GM12878 (cell line): ENCODE measurements at regions not wholly inside any gene's neighbourhood (a gene's known extent, or its start where the extent isn't known, plus 50 kb on each side); places are given as distances from the start of the nearest gene placed in this dataset.

Source experiments
- ATAC-seq: fragments of 200-7000 bp; cut with Tn5 transposase; 3 replicates; pipeline ENCODE4 v1.9.1; 2020; ENCODE audit warnings: mild to moderate bottlenecking, moderate library complexity
- BruUV-seq: library from RNA; stranded (reverse); fragments of 400-500 nt; replicated peaks from 2 replicates; lab custom pipeline; 2021; lab: Mats Ljungman, UMichigan
- CTCF ChIA-PET: fragments of 300-600 bp; sonication (Branson Sonifier 250); formaldehyde crosslinking; extraction: SDS; loops from one replicate; lab custom pipeline; 2021; ENCODE audit warnings: inconsistent platforms; lab: Yijun Ruan, JAX
- POLR2A ChIA-PET: fragments of 350-600 bp; formaldehyde crosslinking; extraction: SDS; loops from one replicate; lab custom pipeline; 2021; ENCODE audit warnings: inconsistent platforms; lab: Charles Lee
- RAD21 ChIA-PET: fragments of 300-600 bp; sonication (Branson Sonifier 250); formaldehyde crosslinking; loops from one replicate; lab custom pipeline; 2023; ENCODE audit warnings: antibody characterized with exemption; ENCODE audit not compliant: unreplicated experiment; lab: Charles Lee
- SMC1A ChIA-PET: fragments of 300-600 bp; sonication (Branson Sonifier 250); formaldehyde crosslinking; loops from one replicate; lab custom pipeline; 2023; ENCODE audit not compliant: unreplicated experiment, uncharacterized antibody; lab: Charles Lee
- DNase-seq: peaks from one replicate; pipeline ENCODE4 v3.0.0-alpha.2; 2011; ENCODE audit warnings: low read depth, low spot score
- FAIRE-seq: peaks from 3 replicates; lab custom pipeline; 2011; peaks lifted over from hg19 to GRCh38; lab: Jason Lieb, UNC
- H2AFZ ChIP-seq: 2 replicates; pipeline ENCODE4 v1.6.0; 2011; ENCODE audit warnings: low read depth, low read length, control low read depth; ENCODE audit not compliant: control insufficient read depth
- H3K27ac ChIP-seq: 2 replicates; pipeline ENCODE4 v1.5.1; 2011; ENCODE audit warnings: control low read depth; ENCODE audit not compliant: control insufficient read depth, insufficient read depth
- H3K27me3 ChIP-seq, 2 experiments: replicated peaks in 1 of 2; 2 replicates each; pipeline versions ENCODE4 v1.6.0 to v1.6.1; 2011; ENCODE audit warnings: low read length in 1 of 2; ENCODE audit not compliant: control insufficient read depth in 2 of 2, insufficient read depth in 2 of 2
- H3K36me3 ChIP-seq, 2 experiments: 2 replicates each; pipeline ENCODE4 v1.5.1; 2011; ENCODE audit warnings: low read length in 1 of 2; ENCODE audit not compliant: control insufficient read depth in 2 of 2, insufficient read depth in 2 of 2
- H3K4me1 ChIP-seq: 2 replicates; pipeline ENCODE4 v1.6.1; 2011; ENCODE audit warnings: mild to moderate bottlenecking, low read length, moderate library complexity, mixed read lengths; ENCODE audit not compliant: control insufficient read depth, insufficient read depth
- H3K4me2 ChIP-seq: 2 replicates; pipeline ENCODE4 v1.6.0; 2011; ENCODE audit warnings: control low read depth; ENCODE audit not compliant: control insufficient read depth, insufficient read depth
- H3K4me3 ChIP-seq: fragments of 200-600 bp; sonication (generic); 2 replicates; pipeline ENCODE4 v1.5.1; 2016
- H3K79me2 ChIP-seq: 2 replicates; pipeline ENCODE4 v1.6.0; 2011; ENCODE audit warnings: low read length; ENCODE audit not compliant: control insufficient read depth, insufficient read depth
- H3K9ac ChIP-seq: 2 replicates; pipeline ENCODE4 v1.8.0; 2011; ENCODE audit warnings: low read length, control low read depth, mixed read lengths; ENCODE audit not compliant: control insufficient read depth, insufficient read depth
- H3K9me3 ChIP-seq: replicated peaks from 3 replicates; pipeline ENCODE4 v1.5.1; 2011; ENCODE audit warnings: mild to moderate bottlenecking, low read length; ENCODE audit not compliant: control insufficient read depth, insufficient read depth
- H4K20me1 ChIP-seq: 2 replicates; pipeline ENCODE4 v1.6.0; 2011; ENCODE audit not compliant: control insufficient read depth, insufficient read depth
- ASH2L ChIP-seq: fragments of 300-600, 200-600 bp; sonication (generic); IDR thresholded peaks from 2 replicates; pipeline ENCODE4 v1.6.1; 2017; ENCODE audit warnings: low read depth, mild to moderate bottlenecking, borderline replicate concordance
- CBFB ChIP-seq: IDR thresholded peaks from 2 replicates; pipeline ENCODE4 v1.6.1; 2016; ENCODE audit warnings: antibody characterized with exemption, low read depth
- CEBPZ ChIP-seq: fragments of 150-350 bp; IDR thresholded peaks from 2 replicates; pipeline ENCODE4 v1.6.1; 2016; ENCODE audit warnings: low read depth, low read length
- CHD2 ChIP-seq: IDR thresholded peaks from 2 replicates; pipeline ENCODE4 v1.6.1; 2011; ENCODE audit warnings: low read depth, low read length, improper control_type of control experiment, borderline replicate concordance
- EP300 ChIP-seq, 2 experiments: fragments of 150-350 bp in 1 of 2; IDR thresholded peaks; 2 replicates each; pipeline ENCODE4 v1.6.1; 2011 to 2012; ENCODE audit warnings: low read depth in 2 of 2, low read length in 2 of 2, borderline replicate concordance in 1 of 2, improper control_type of control experiment in 1 of 2, inconsistent platforms in 1 of 2; ENCODE audit not compliant: control insufficient read depth in 1 of 2
- HCFC1 ChIP-seq: fragments of 150-350 bp; IDR thresholded peaks from 2 replicates; pipeline ENCODE4 v1.6.1; 2014; ENCODE audit warnings: low read length
- HDAC2 ChIP-seq: fragments of 200-600 bp; sonication (generic); IDR thresholded peaks from 2 replicates; pipeline ENCODE4 v1.6.1; 2017
- MTA3 ChIP-seq: IDR thresholded peaks from 2 replicates; pipeline ENCODE4 v1.6.1; 2012; ENCODE audit warnings: low read length, inconsistent platforms, borderline replicate concordance
- NRF1 ChIP-seq: conservative IDR thresholded peaks from 2 replicates; pipeline ENCODE4 v1.6.1; 2011; ENCODE audit warnings: mild to moderate bottlenecking, low read depth, low read length, improper control_type of control experiment
- RUNX3 ChIP-seq: IDR thresholded peaks from 2 replicates; pipeline ENCODE4 v1.6.1; 2012; ENCODE audit warnings: low read length, inconsistent platforms
- STAT1 ChIP-seq: fragments of 450-650 bp; conservative IDR thresholded peaks from 2 replicates; pipeline ENCODE4 v1.6.1; 2014; ENCODE audit warnings: antibody characterized with exemption, mild to moderate bottlenecking
- SUZ12 ChIP-seq: fragments of 200-600 bp; sonication (generic); IDR thresholded peaks from one replicate; pipeline ENCODE4 v1.6.1; 2018; ENCODE audit warnings: antibody characterized with exemption, mild to moderate bottlenecking; ENCODE audit not compliant: unreplicated experiment
- TAF1 ChIP-seq: IDR thresholded peaks from 2 replicates; pipeline ENCODE4 v1.6.1; 2011; ENCODE audit warnings: mild to moderate bottlenecking, low read depth, low read length, borderline replicate concordance
- YY1 ChIP-seq: IDR thresholded peaks from 2 replicates; pipeline ENCODE4 v1.6.1; 2011; ENCODE audit warnings: low read depth, mild to moderate bottlenecking, low read length
- ZBED1 ChIP-seq: IDR thresholded peaks from 2 replicates; pipeline ENCODE4 v1.6.1; 2016; ENCODE audit warnings: borderline replicate concordance
- WGBS: methylation state at CpG from one replicate; pipeline ENCODE4 v1.1.6; 2016; ENCODE audit warnings: low lambda C conversion rate; ENCODE audit not compliant: insufficient replicate concordance, insufficient coverage; ENCODE audit errors: missing lambda C conversion rate; 5-methylcytosine and 5-hydroxymethylcytosine counted together
- in situ Hi-C: fragments of 300-500 bp; cut with MboI; formaldehyde crosslinking; loops from 9 replicates; pipeline ENCODE4 v1.14.3; 2018; ENCODE audit warnings: mixed read lengths
- intact Hi-C: fragments of 100-400 bp; cut with micrococcal nuclease; formaldehyde crosslinking; loops from one replicate; pipeline ENCODE4 v1.14.2; 2022; ENCODE audit not compliant: unreplicated experiment
- TF ChIP-seq, protein P1 (sequence below): IDR thresholded peaks from 2 replicates; pipeline ENCODE4 v1.6.1; 2011; ENCODE audit warnings: borderline replicate concordance, low read depth, mild to moderate bottlenecking, moderate library complexity, low read length; ENCODE audit not compliant: insufficient read depth, poor library complexity, severe bottlenecking
- TF ChIP-seq, protein P2 (sequence below): fragments of 450-650 bp; formaldehyde crosslinking; IDR thresholded peaks from 2 replicates; pipeline ENCODE4 v1.4.0; 2020; ENCODE audit warnings: mild to moderate bottlenecking, moderate library complexity

- TF ChIP-seq HCFC1, result no peak
- no peak for TF ChIP-seq NRF1
- TF ChIP-seq, protein P1, sequence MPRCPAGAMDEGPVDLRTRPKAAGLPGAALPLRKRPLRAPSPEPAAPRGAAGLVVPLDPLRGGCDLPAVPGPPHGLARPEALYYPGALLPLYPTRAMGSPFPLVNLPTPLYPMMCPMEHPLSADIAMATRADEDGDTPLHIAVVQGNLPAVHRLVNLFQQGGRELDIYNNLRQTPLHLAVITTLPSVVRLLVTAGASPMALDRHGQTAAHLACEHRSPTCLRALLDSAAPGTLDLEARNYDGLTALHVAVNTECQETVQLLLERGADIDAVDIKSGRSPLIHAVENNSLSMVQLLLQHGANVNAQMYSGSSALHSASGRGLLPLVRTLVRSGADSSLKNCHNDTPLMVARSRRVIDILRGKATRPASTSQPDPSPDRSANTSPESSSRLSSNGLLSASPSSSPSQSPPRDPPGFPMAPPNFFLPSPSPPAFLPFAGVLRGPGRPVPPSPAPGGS, result no peak
- no peak for TF ChIP-seq ASH2L
- TF ChIP-seq STAT1, result no peak
- TF ChIP-seq RUNX3, result no peak
- TF ChIP-seq SUZ12, result no peak
- no peak for TF ChIP-seq CHD2
Measured at GRCh38 chr14:84458881-84459280, 1071.1 kb upstream of the FLRT2 start (continued).

DNA sequence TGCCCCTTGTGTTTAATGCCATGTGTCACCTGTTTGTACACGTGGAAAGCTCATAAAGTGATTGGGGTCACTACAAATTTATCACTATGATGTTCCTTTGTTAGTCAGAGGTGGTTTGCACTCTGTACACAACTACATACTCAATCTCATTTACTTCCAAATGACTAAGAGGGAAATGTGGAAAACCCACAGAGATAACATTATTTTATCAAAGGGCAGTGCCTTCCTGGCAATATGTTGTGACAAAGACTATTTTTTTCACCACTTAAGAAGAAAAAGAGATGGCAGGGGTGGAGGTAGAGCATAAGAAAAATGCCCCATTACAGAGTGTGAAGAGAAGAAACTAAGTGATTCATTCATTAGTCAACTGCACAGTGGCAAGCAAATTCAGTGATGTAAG lies 1064.1 kb upstream of the FLRT2 start:
- Histone ChIP-seq H2AFZ (no peak overlapping the region), H3K79me2 (no peaks in the 10 kb centered on the region), H3K4me1 (no peaks in the 10 kb centered on the region), H3K27ac (no peak overlapping the region), H3K27me3 (no peaks in the 10 kb centered on the region), H3K9ac (no peak overlapping the region), H3K4me2 (no peak overlapping the region), H4K20me1 (no peaks in the 10 kb centered on the region), H3K4me3 (no peak overlapping the region), H3K9me3 (no peaks in the 10 kb centered on the region), H3K36me3 (no peaks in the 10 kb centered on the region)
- BruUV-seq, result no TSS peak
- FAIRE-seq (no peak), ATAC-seq (no peak), DNase-seq (no peak)
- ChIA-PET CTCF (no interaction called here), POLR2A (no interaction called here), RAD21 (no interaction called here), SMC1A (no interaction called here)
- 0% methylated on average over 1 of the region's 1 CpG for WGBS
- in situ Hi-C loops (no loop called here), intact Hi-C loops (no loop called here)
- no peak for TF ChIP-seq EP300 (IDR thresholded peaks at IDR 0.05; ENCODE audit: borderline replicate concordance in 1 of 2, control insufficient read depth in 1 of 2, low read depth in 2 of 2, low read length in 2 of 2)
- no peak for TF ChIP-seq ZBED1
- no peak for TF ChIP-seq YY1
- no peak for TF ChIP-seq CEBPZ
- no peak for TF ChIP-seq HDAC2
- no peak for TF ChIP-seq TAF1
- TF ChIP-seq MTA3, result no peak
- TF ChIP-seq CBFB, result no peak
- TF ChIP-seq, protein P2, sequence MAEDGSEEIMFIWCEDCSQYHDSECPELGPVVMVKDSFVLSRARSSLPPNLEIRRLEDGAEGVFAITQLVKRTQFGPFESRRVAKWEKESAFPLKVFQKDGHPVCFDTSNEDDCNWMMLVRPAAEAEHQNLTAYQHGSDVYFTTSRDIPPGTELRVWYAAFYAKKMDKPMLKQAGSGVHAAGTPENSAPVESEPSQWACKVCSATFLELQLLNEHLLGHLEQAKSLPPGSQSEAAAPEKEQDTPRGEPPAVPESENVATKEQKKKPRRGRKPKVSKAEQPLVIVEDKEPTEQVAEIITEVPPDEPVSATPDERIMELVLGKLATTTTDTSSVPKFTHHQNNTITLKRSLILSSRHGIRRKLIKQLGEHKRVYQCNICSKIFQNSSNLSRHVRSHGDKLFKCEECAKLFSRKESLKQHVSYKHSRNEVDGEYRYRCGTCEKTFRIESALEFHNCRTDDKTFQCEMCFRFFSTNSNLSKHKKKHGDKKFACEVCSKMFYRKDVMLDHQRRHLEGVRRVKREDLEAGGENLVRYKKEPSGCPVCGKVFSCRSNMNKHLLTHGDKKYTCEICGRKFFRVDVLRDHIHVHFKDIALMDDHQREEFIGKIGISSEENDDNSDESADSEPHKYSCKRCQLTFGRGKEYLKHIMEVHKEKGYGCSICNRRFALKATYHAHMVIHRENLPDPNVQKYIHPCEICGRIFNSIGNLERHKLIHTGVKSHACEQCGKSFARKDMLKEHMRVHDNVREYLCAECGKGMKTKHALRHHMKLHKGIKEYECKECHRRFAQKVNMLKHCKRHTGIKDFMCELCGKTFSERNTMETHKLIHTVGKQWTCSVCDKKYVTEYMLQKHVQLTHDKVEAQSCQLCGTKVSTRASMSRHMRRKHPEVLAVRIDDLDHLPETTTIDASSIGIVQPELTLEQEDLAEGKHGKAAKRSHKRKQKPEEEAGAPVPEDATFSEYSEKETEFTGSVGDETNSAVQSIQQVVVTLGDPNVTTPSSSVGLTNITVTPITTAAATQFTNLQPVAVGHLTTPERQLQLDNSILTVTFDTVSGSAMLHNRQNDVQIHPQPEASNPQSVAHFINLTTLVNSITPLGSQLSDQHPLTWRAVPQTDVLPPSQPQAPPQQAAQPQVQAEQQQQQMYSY (CRISPR knock-in tag), result no peak
